ENCODE measurements at regions not wholly inside any gene's neighbourhood (a gene's known extent, or its start where the extent isn't known, plus 50 kb on each side); places are given as distances from the start of the nearest gene placed in this dataset.
A peak's percentile ranks its signal among the peaks of the same experiment; 100 is the strongest.

DNA sequence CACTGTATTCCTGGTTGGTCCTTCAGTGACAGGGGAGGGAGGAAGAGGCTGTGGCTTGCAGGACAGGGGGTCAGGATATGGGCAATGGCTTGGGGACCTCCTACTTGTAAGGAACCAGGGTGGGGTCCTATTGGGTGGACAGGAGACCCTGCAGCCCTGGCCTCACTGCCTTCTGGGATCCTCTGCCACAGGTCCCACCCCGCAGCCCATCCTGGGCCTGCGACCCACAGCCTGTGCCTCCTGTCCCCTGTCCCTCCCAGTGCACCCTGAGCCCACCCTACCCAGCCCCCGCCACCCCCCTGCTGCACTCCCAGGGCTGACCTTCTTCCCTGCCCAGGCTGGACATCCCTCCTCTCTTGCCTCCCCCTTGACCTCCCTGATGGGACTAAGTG is 58.7 kb upstream of the MYL10 start:
- H3K27me3 ChIP-seq (replicated peaks in 2 of 5; ENCODE audit: control insufficient read depth in 4 of 5, insufficient read depth in 5 of 5, low read length in 4 of 5) = no peaks in the 10 kb centered on the region
- H3K36me3 ChIP-seq (ENCODE audit: control insufficient read depth in 4 of 4, insufficient read depth in 4 of 4, low read length in 3 of 4) = no peaks in the 10 kb centered on the region
- peak overlapping the region in 1 of 7 experiments; percentile 50 for H3K4me3 ChIP-seq (ENCODE audit: control insufficient read depth in 1 of 7, extremely low read depth in 1 of 7, insufficient read depth in 4 of 7, low read depth in 2 of 7, low read length in 6 of 7)
- ChIA-PET POLR2A (no interaction called here), CTCF (interaction anchor here (0.7 to 2.8 kb wide), 6 partner anchors 47 to 557 kb away, joined by 3 to 14 read pairs (median 5); partner anchors contain the start of gene CUX1)
- no peaks in the 10 kb centered on the region for H3K9me3 ChIP-seq (ENCODE audit: control extremely low read depth in 1 of 5, control insufficient read depth in 4 of 5, insufficient read depth in 2 of 5, low read depth in 1 of 5, low read length in 4 of 5)
- DNase-seq = no peak
- H3K4me1 ChIP-seq (ENCODE audit: control extremely low read depth in 1 of 4, control insufficient read depth in 4 of 4, insufficient read depth in 4 of 4, low read length in 3 of 4) = peaks cover 0 to 26% (median 10%) of the 10 kb centered on the region in 4 experiments
- H3K27ac ChIP-seq (ENCODE audit: insufficient read depth in 1 of 2, low read depth in 1 of 2, low read length in 2 of 2, poor library complexity in 1 of 2, severe bottlenecking in 2 of 2) = no peak overlapping the region
- no CpG with 5 or more reads among the region's 3 CpGs for WGBS (ENCODE audit: insufficient coverage)

DNA sequence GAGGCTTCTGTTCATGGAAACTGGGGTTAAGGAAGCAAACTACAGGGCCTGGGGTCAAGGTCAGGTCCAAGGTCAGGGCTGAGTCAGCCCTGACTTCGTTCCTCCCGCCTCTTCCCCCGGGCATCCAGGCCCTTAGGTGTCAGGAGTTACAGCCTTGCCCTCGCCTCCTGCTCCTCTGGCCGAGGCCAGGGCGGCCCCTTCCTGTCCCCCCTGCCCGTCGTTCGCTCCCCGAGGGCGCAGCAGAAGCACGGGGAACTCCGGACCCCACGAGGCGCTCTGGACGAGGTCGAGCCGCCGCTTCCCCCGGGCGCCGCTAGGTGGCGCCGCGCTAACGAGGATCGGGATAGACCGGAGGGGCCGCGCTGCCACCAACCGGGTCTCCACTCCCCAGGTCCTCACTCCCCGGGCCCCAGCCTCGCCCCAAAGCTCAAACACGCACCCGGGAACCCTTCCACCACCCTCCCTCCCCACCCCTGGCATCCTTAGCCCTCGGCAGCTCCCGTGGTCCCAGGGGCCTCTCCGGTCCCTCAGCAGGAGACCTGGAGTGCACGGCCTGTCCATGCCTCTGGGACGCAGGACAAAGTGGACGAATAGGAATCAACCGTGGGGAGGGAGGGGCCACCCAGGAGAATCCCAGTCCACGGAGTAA is 59.2 kb upstream of the MYL10 start:
- CTCF ChIA-PET = interaction anchor here (1.0 to 2.8 kb wide), 10 partner anchors 10 to 129 kb away, joined by 3 to 14 read pairs (median 4); partner anchors contain the start of gene CUX1

DNA sequence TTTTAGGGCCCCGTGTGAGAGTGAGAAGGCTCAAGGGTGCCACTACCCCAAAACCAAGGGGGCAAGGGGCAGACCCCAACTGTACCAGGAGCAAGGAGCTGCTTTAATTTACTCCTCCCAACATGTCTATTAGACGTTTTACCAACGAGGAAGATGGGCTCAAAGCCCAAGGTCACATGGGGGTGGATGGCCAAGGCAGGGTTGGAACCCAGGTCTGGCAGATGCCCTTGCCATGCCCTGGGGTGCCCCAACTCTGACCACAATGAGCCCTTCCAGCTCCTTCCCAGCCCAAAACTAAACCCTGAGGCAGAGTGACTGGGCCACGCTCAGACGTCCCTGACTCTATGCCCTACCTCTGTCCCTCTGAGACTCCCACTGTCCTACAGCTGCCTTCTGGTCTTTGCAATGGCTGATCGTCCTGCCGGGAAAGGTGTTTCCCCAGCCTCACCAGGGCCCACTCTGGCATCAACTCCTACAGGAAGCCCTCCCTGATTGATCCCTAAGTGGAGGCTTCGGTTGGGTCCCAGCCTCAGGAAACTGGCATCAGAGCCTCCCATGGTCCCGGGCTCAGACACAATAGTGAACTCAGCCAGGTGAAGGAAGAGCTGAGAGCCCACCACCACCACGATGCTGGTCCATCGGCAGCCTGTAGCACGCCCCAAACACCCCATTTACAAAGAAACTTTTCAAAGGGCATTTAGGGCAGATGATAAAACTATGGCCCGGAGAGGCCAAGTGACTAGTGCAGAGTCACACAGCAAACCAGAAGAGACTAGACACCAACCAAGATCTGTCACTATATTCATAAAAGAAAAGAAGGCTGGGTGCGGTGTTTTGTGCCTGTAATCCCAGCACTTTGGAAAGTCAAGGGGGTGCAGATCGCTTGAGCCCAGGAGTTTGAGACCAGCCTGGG is 60.2 kb upstream of the MYL10 start:
- H3K27me3 ChIP-seq (replicated peaks in 2 of 5; ENCODE audit: control insufficient read depth in 4 of 5, insufficient read depth in 5 of 5, low read length in 4 of 5) = no peaks in the 10 kb centered on the region
- no peaks in the 10 kb centered on the region for H3K36me3 ChIP-seq (ENCODE audit: control insufficient read depth in 4 of 4, insufficient read depth in 4 of 4, low read length in 3 of 4)
- no peak overlapping the region for H3K4me3 ChIP-seq (ENCODE audit: control insufficient read depth in 1 of 7, extremely low read depth in 1 of 7, insufficient read depth in 4 of 7, low read depth in 2 of 7, low read length in 6 of 7)
- H3K9me3 ChIP-seq (ENCODE audit: control extremely low read depth in 1 of 5, control insufficient read depth in 4 of 5, insufficient read depth in 2 of 5, low read depth in 1 of 5, low read length in 4 of 5) = no peaks in the 10 kb centered on the region
- no peak overlapping the region for H3K27ac ChIP-seq (ENCODE audit: insufficient read depth in 1 of 2, low read depth in 1 of 2, low read length in 2 of 2, poor library complexity in 1 of 2, severe bottlenecking in 2 of 2)
- 69% methylated on average over 13 of the region's 15 CpGs for WGBS (ENCODE audit: insufficient coverage)
- ChIA-PET CTCF (interaction anchor here (1.0 to 2.8 kb wide), 11 partner anchors 11 to 128 kb away, joined by 3 to 14 read pairs (median 4); partner anchors contain the start of gene CUX1), POLR2A (no interaction called here)
- no peak for DNase-seq
- H3K4me1 ChIP-seq (ENCODE audit: control extremely low read depth in 1 of 4, control insufficient read depth in 4 of 4, insufficient read depth in 4 of 4, low read length in 3 of 4) = peaks cover 0 to 26% (median 10%) of the 10 kb centered on the region in 4 experiments

More for the DNA sequence above, 59.2 kb upstream of the MYL10 start:
- H3K9me3 ChIP-seq (ENCODE audit: control extremely low read depth in 1 of 5, control insufficient read depth in 4 of 5, insufficient read depth in 2 of 5, low read depth in 1 of 5, low read length in 4 of 5) = no peaks in the 10 kb centered on the region
- no peak overlapping the region for H3K27ac ChIP-seq (ENCODE audit: insufficient read depth in 1 of 2, low read depth in 1 of 2, low read length in 2 of 2, poor library complexity in 1 of 2, severe bottlenecking in 2 of 2)
- peaks cover 0 to 26% (median 10%) of the 10 kb centered on the region in 4 experiments for H3K4me1 ChIP-seq (ENCODE audit: control extremely low read depth in 1 of 4, control insufficient read depth in 4 of 4, insufficient read depth in 4 of 4, low read length in 3 of 4)
- no peaks in the 10 kb centered on the region for H3K27me3 ChIP-seq (replicated peaks in 2 of 5; ENCODE audit: control insufficient read depth in 4 of 5, insufficient read depth in 5 of 5, low read length in 4 of 5)
- peak; percentile 72 to 83 (median 79) for DNase-seq
- H3K36me3 ChIP-seq (ENCODE audit: control insufficient read depth in 4 of 4, insufficient read depth in 4 of 4, low read length in 3 of 4) = no peaks in the 10 kb centered on the region
- H3K4me3 ChIP-seq (ENCODE audit: control insufficient read depth in 1 of 7, extremely low read depth in 1 of 7, insufficient read depth in 4 of 7, low read depth in 2 of 7, low read length in 6 of 7) = peak overlapping the region in 4 of 7 experiments; percentile 50 to 59 (median 56)
- WGBS (ENCODE audit: insufficient coverage) = 3% methylated on average over 34 of the region's 43 CpGs
- POLR2A ChIA-PET = no interaction called here

DNA sequence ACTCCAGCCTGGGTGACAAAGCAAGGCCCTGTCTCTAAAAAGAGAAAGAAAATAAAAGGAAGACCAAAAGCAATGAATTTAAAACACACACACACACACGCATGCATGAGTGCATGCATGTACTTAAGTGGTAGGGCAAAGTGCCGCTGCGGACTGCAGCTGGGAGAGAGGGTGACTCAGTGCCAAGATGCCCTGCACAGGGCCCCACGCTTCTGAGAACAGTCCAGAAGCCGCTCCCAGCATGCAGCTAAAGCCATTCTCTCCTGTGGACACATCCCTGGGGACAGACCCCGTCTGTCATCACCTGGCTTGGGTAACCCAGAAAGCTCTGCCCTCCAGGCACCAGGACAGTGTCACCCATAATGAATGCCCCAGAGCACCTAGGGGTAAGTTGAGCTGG is 61.0 kb upstream of the MYL10 start:
- Histone ChIP-seq H3K27me3 (replicated peaks in 2 of 5; ENCODE audit: control insufficient read depth in 4 of 5, insufficient read depth in 5 of 5, low read length in 4 of 5) (no peaks in the 10 kb centered on the region), H3K27ac (ENCODE audit: insufficient read depth in 1 of 2, low read depth in 1 of 2, low read length in 2 of 2, poor library complexity in 1 of 2, severe bottlenecking in 2 of 2) (no peak overlapping the region), H3K9me3 (ENCODE audit: control extremely low read depth in 1 of 5, control insufficient read depth in 4 of 5, insufficient read depth in 2 of 5, low read depth in 1 of 5, low read length in 4 of 5) (no peaks in the 10 kb centered on the region), H3K4me3 (ENCODE audit: control insufficient read depth in 1 of 7, extremely low read depth in 1 of 7, insufficient read depth in 4 of 7, low read depth in 2 of 7, low read length in 6 of 7) (no peak overlapping the region), H3K36me3 (ENCODE audit: control insufficient read depth in 4 of 4, insufficient read depth in 4 of 4, low read length in 3 of 4) (no peaks in the 10 kb centered on the region), H3K4me1 (ENCODE audit: control extremely low read depth in 1 of 4, control insufficient read depth in 4 of 4, insufficient read depth in 4 of 4, low read length in 3 of 4) (peaks cover 0 to 20% (median 10%) of the 10 kb centered on the region in 4 experiments)
- 93% methylated on average over 5 of the region's 6 CpGs for WGBS (ENCODE audit: insufficient coverage)
- no peak for DNase-seq
- ChIA-PET POLR2A (no interaction called here), CTCF (interaction anchor here (2.3 to 2.8 kb wide), 3 partner anchors 53 to 124 kb away, joined by 6 to 14 read pairs (median 9); no protein-coding TSS in a partner anchor)

DNA sequence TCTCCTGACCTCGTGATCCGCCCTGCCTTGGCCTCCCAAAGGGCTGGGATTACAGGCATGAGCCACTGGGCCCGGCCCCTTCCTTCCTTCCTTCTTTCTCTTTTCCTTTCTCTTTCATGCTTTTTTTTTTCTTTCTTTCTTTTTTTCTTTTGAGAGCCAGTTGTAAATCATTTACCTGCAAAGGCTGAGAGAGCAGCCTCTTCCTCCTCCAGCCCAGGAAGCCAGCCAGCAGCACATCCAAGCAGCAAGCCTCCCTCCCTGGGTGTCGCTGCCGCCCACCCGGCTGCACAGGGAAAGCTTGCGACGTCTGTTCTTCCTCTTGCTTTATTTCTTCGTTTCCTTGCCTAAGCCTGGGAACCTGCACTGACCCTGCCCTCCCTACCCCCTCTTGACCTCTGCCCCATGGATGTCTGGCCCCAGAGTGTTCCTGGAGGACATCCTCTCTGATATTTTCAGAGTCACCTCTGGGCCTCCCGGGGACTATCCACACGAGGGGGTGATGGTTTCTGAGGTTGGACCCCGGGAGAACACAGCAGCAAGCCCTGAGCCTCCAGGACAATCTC is 62.8 kb upstream of the MYL10 start:
- Histone ChIP-seq H3K36me3 (ENCODE audit: control insufficient read depth in 4 of 4, insufficient read depth in 4 of 4, low read length in 3 of 4) (no peaks in the 10 kb centered on the region), H3K9me3 (ENCODE audit: control extremely low read depth in 1 of 5, control insufficient read depth in 4 of 5, insufficient read depth in 2 of 5, low read depth in 1 of 5, low read length in 4 of 5) (no peaks in the 10 kb centered on the region), H3K4me3 (ENCODE audit: control insufficient read depth in 1 of 7, extremely low read depth in 1 of 7, insufficient read depth in 4 of 7, low read depth in 2 of 7, low read length in 6 of 7) (peak overlapping the region in 2 of 7 experiments; percentile 25 to 54), H3K4me1 (ENCODE audit: control extremely low read depth in 1 of 4, control insufficient read depth in 4 of 4, insufficient read depth in 4 of 4, low read length in 3 of 4) (peaks cover 0 to 20% (median 10%) of the 10 kb centered on the region in 4 experiments), H3K27ac (ENCODE audit: insufficient read depth in 1 of 2, low read depth in 1 of 2, low read length in 2 of 2, poor library complexity in 1 of 2, severe bottlenecking in 2 of 2) (no peak overlapping the region), H3K27me3 (replicated peaks in 2 of 5; ENCODE audit: control insufficient read depth in 4 of 5, insufficient read depth in 5 of 5, low read length in 4 of 5) (no peaks in the 10 kb centered on the region)
- ChIA-PET POLR2A (no interaction called here), CTCF (interaction anchor here (1.0 kb wide), 2 partner anchors 60 to 120 kb away, joined by 3 to 4 read pairs; no protein-coding TSS in a partner anchor)
- DNase-seq = peak in 2 of 3 donors; percentile 40 to 41
- 13% methylated on average over 12 of the region's 12 CpGs for WGBS (ENCODE audit: insufficient coverage)

DNA sequence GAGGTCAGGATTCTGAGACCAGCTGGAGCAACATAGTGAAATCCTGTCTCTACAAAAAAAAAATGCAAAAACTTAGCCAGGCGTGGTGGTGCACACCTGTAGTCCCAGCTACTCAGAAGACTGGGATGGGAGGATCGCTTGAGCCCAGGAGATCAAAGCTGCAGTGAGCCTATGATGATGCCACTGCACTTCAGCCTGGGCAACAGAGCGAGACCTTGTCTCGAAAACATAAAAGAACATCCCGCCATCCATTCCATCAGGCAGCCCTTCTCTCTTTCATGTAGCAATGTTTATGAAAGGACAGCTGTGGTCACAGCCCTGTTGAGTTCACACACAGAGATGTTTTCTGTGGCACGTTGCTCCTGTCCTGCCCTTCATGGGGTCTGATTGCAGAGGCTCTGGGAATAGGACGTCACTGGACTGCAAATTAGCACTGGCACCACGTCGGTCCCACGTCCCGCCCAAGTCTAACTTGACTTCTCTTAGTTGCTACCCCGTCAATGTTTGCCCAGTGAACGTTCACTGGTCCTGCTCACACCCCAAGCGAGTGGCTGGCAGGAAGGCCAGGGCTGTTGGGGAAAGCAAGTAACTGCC is 64.5 kb upstream of the MYL10 start:
- H3K27me3 ChIP-seq (replicated peaks in 2 of 5; ENCODE audit: control insufficient read depth in 4 of 5, insufficient read depth in 5 of 5, low read length in 4 of 5) = no peaks in the 10 kb centered on the region
- 94% methylated on average over 14 of the region's 14 CpGs for WGBS (ENCODE audit: insufficient coverage)
- no peaks in the 10 kb centered on the region for H3K9me3 ChIP-seq (ENCODE audit: control extremely low read depth in 1 of 5, control insufficient read depth in 4 of 5, insufficient read depth in 2 of 5, low read depth in 1 of 5, low read length in 4 of 5)
- H3K4me3 ChIP-seq (ENCODE audit: control insufficient read depth in 1 of 7, extremely low read depth in 1 of 7, insufficient read depth in 4 of 7, low read depth in 2 of 7, low read length in 6 of 7) = no peak overlapping the region
- ChIA-PET CTCF (interaction anchor here (1.4 to 1.6 kb wide), 2 partner anchors 113 to 121 kb away, joined by 3 to 5 read pairs; no protein-coding TSS in a partner anchor), POLR2A (no interaction called here)
- H3K4me1 ChIP-seq (ENCODE audit: control extremely low read depth in 1 of 4, control insufficient read depth in 4 of 4, insufficient read depth in 4 of 4, low read length in 3 of 4) = peaks cover 0 to 13% (median 7%) of the 10 kb centered on the region in 4 experiments
- no peak for DNase-seq
- H3K27ac ChIP-seq (ENCODE audit: insufficient read depth in 1 of 2, low read depth in 1 of 2, low read length in 2 of 2, poor library complexity in 1 of 2, severe bottlenecking in 2 of 2) = no peak overlapping the region
- no peaks in the 10 kb centered on the region for H3K36me3 ChIP-seq (ENCODE audit: control insufficient read depth in 4 of 4, insufficient read depth in 4 of 4, low read length in 3 of 4)

Data from common myeloid progenitor, CD34-positive (primary cell).